ENCODE measurements at regions not wholly inside any gene's neighbourhood (a gene's known extent, or its start where the extent isn't known, plus 50 kb on each side); places are given as distances from the start of the nearest gene placed in this dataset.

DNA sequence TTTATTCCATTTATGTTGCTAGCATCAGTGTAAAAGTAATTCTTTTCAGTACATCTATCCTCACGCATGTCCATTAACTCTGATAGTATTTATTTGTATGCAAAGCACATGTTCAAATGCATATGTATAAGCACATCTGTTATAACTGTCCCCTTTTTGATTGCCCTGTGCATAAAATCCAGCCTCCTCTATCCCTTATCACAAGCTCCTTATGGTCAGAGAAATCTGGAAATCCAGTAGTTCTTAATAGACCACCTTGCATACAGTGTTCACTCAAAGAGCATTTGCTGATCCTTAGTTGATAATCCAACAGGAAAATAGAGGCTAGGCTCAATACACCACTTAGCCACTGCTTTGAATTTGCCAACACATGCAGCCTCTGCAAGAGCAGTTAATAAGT lies 443.5 kb downstream of the AASDHPPT start:
- H3K36me3 ChIP-seq (ENCODE audit: control insufficient read depth, insufficient read depth, low read length): no peaks in the 10 kb centered on the region
- ATAC-seq: no peak
- in situ Hi-C loops (cut with HindIII; ENCODE audit: low pct_unique_long_range_greater_than_20kb, low sequenced_read_pairs): no loop called here
- TF ChIP-seq, protein P1, sequence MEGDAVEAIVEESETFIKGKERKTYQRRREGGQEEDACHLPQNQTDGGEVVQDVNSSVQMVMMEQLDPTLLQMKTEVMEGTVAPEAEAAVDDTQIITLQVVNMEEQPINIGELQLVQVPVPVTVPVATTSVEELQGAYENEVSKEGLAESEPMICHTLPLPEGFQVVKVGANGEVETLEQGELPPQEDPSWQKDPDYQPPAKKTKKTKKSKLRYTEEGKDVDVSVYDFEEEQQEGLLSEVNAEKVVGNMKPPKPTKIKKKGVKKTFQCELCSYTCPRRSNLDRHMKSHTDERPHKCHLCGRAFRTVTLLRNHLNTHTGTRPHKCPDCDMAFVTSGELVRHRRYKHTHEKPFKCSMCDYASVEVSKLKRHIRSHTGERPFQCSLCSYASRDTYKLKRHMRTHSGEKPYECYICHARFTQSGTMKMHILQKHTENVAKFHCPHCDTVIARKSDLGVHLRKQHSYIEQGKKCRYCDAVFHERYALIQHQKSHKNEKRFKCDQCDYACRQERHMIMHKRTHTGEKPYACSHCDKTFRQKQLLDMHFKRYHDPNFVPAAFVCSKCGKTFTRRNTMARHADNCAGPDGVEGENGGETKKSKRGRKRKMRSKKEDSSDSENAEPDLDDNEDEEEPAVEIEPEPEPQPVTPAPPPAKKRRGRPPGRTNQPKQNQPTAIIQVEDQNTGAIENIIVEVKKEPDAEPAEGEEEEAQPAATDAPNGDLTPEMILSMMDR (IDR thresholded peaks at IDR 0.05): no peak
- TF ChIP-seq, protein P2, sequence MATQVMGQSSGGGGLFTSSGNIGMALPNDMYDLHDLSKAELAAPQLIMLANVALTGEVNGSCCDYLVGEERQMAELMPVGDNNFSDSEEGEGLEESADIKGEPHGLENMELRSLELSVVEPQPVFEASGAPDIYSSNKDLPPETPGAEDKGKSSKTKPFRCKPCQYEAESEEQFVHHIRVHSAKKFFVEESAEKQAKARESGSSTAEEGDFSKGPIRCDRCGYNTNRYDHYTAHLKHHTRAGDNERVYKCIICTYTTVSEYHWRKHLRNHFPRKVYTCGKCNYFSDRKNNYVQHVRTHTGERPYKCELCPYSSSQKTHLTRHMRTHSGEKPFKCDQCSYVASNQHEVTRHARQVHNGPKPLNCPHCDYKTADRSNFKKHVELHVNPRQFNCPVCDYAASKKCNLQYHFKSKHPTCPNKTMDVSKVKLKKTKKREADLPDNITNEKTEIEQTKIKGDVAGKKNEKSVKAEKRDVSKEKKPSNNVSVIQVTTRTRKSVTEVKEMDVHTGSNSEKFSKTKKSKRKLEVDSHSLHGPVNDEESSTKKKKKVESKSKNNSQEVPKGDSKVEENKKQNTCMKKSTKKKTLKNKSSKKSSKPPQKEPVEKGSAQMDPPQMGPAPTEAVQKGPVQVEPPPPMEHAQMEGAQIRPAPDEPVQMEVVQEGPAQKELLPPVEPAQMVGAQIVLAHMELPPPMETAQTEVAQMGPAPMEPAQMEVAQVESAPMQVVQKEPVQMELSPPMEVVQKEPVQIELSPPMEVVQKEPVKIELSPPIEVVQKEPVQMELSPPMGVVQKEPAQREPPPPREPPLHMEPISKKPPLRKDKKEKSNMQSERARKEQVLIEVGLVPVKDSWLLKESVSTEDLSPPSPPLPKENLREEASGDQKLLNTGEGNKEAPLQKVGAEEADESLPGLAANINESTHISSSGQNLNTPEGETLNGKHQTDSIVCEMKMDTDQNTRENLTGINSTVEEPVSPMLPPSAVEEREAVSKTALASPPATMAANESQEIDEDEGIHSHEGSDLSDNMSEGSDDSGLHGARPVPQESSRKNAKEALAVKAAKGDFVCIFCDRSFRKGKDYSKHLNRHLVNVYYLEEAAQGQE (IDR thresholded peaks at IDR 0.05; ENCODE audit: insufficient read depth in 1 of 2, low read depth in 2 of 2, low read length in 1 of 2): no peak
- TF ChIP-seq SIN3A (IDR thresholded peaks at IDR 0.05; ENCODE audit: borderline replicate concordance, insufficient read depth, low read depth, low read length): no peak
- H3K27me3 ChIP-seq (ENCODE audit: control insufficient read depth, insufficient read depth, low read length): no peaks in the 10 kb centered on the region
- POLR2A ChIA-PET: no interaction called here
- BruUV-seq (replicated peaks): no TSS peak
- no peaks in the 10 kb centered on the region for H3K4me1 ChIP-seq (ENCODE audit: control insufficient read depth, insufficient read depth, low read length)
- no peak overlapping the region for H3K4me3 ChIP-seq (ENCODE audit: low read depth in 2 of 2, low read length in 2 of 2)
- peaks cover 6% of the 10 kb centered on the region; the same call in 1 of the 2 replicates for H3K9me3 ChIP-seq (ENCODE audit: control insufficient read depth, insufficient read depth, low read depth, low read length)
- DNase-seq (ENCODE audit: low read depth, low spot score): no peak
- H3K27ac ChIP-seq (ENCODE audit: low read length): no peak overlapping the region
- CTCF ChIA-PET: no interaction called here
- intact Hi-C loops (cut with micrococcal nuclease; ENCODE audit: unreplicated experiment): loop anchor here (1.0 kb wide), 1 partner anchor 18 kb away; no protein-coding TSS in a partner anchor

DNA sequence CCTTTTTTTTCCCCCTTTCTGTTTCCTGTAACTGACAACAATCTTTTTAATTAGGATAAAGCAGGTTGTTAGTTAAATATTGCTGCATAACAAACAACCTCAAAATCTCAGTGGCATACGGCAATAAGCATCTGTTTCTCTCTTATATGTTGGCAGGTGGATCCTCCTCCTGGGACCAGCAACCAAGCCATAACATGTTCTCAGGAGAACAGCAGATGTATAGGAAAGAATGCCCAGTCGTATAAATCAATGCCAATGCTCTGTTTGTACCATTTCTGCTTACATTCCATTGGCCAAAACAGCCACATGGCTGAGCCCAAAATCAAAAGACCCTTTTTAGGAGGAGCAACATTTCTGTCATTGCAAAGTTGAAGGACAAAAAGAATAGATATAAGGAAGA lies 445.7 kb downstream of the AASDHPPT start:
- Histone ChIP-seq H3K4me3 (ENCODE audit: low read depth in 2 of 2, low read length in 2 of 2) (no peak overlapping the region), H3K36me3 (ENCODE audit: control insufficient read depth, insufficient read depth, low read length) (no peaks in the 10 kb centered on the region), H3K4me1 (ENCODE audit: control insufficient read depth, insufficient read depth, low read length) (no peaks in the 10 kb centered on the region), H3K9me3 (ENCODE audit: control insufficient read depth, insufficient read depth, low read depth, low read length) (peaks cover 1% of the 10 kb centered on the region; the same call in 1 of the 2 replicates), H3K27me3 (ENCODE audit: control insufficient read depth, insufficient read depth, low read length) (no peaks in the 10 kb centered on the region), H3K27ac (ENCODE audit: low read length) (no peak overlapping the region)
- BruUV-seq (replicated peaks): no TSS peak
- in situ Hi-C loops (cut with HindIII; ENCODE audit: low pct_unique_long_range_greater_than_20kb, low sequenced_read_pairs) (no loop called here), intact Hi-C loops (cut with micrococcal nuclease; ENCODE audit: unreplicated experiment) (no loop called here)
- no peak for ATAC-seq
- ChIA-PET POLR2A (no interaction called here), CTCF (interaction anchor here (0.6 kb wide), 1 partner anchor 498 kb away, joined by 5 read pairs; no protein-coding TSS in a partner anchor)
- TF ChIP-seq SIN3A (IDR thresholded peaks at IDR 0.05; ENCODE audit: borderline replicate concordance, insufficient read depth, low read depth, low read length): no peak
- TF ChIP-seq POLR2AphosphoS5 (IDR thresholded peaks at IDR 0.05; ENCODE audit: low read depth, low read length): no peak
- TF ChIP-seq TCF7L2 (IDR thresholded peaks at IDR 0.05; ENCODE audit: low read depth, low read length): no peak
- no peak for DNase-seq (ENCODE audit: low read depth, low spot score)

DNA sequence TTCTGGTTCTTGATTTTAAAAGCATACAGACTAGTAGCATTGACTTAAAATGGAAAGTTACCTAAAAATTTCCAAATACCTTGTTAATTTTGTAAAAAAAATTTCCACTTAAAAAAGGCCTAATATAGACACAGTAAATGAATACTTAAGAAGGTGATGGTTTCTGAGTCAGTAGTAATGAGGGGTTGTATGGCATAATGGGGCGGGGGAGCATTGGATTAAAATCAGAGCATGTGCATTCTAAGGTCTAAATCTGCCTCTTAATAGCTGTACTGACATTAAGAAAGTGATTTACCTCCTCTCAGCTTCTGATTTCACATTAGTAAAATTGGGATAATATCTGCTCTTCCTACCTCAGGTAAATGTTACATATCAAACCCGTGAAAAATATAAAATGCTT lies 446.5 kb downstream of the AASDHPPT start:
- Histone ChIP-seq H3K27me3 (ENCODE audit: control insufficient read depth, insufficient read depth, low read length) (no peaks in the 10 kb centered on the region), H3K4me1 (ENCODE audit: control insufficient read depth, insufficient read depth, low read length) (no peaks in the 10 kb centered on the region), H3K27ac (ENCODE audit: low read length) (no peak overlapping the region), H3K4me3 (ENCODE audit: low read depth in 2 of 2, low read length in 2 of 2) (no peak overlapping the region), H3K36me3 (ENCODE audit: control insufficient read depth, insufficient read depth, low read length) (no peaks in the 10 kb centered on the region), H3K9me3 (ENCODE audit: control insufficient read depth, insufficient read depth, low read depth, low read length) (peaks cover 3% of the 10 kb centered on the region; the same call in 1 of the 2 replicates)
- intact Hi-C loops (cut with micrococcal nuclease; ENCODE audit: unreplicated experiment) (no loop called here), in situ Hi-C loops (cut with HindIII; ENCODE audit: low pct_unique_long_range_greater_than_20kb, low sequenced_read_pairs) (no loop called here)
- POLR2A ChIA-PET: interaction anchor here (0.6 kb wide), 1 partner anchor 190 kb away, joined by 3 read pairs; no protein-coding TSS in a partner anchor
- TF ChIP-seq, protein P1 (IDR thresholded peaks at IDR 0.05): no peak
- TF ChIP-seq TCF7L2 (IDR thresholded peaks at IDR 0.05; ENCODE audit: low read depth, low read length): no peak
- TF ChIP-seq SIN3A (IDR thresholded peaks at IDR 0.05; ENCODE audit: borderline replicate concordance, insufficient read depth, low read depth, low read length): no peak
- no peak for TF ChIP-seq POLR2AphosphoS5 (IDR thresholded peaks at IDR 0.05; ENCODE audit: low read depth, low read length)
- TF ChIP-seq, protein P2 (IDR thresholded peaks at IDR 0.05; ENCODE audit: insufficient read depth in 1 of 2, low read depth in 2 of 2, low read length in 1 of 2): no peak
- no peak for ATAC-seq
- BruUV-seq (replicated peaks): no TSS peak
- CTCF ChIA-PET: interaction anchor here (0.6 kb wide), 1 partner anchor 499 kb away, joined by 5 read pairs; no protein-coding TSS in a partner anchor
- no peak for DNase-seq (ENCODE audit: low read depth, low spot score)
